SU-DHL-6 (cell line): ENCODE measurements at regions not wholly inside any gene's neighbourhood (a gene's known extent, or its start where the extent isn't known, plus 50 kb on each side); places are given as distances from the start of the nearest gene placed in this dataset.

Experiments
- H2AFZ ChIP-seq: fragments of 200-600 bp; sonication (generic); 2 replicates; pipeline ENCODE4 v1.6.1; 2014; ENCODE audit warnings: low read depth, mild to moderate bottlenecking, moderate library complexity, mixed read lengths, antibody characterized with exemption, low read length; ENCODE audit not compliant: severe bottlenecking
- H3F3A ChIP-seq: fragments of 200-600 bp; shearing (Covaris generic); 2 replicates; pipeline ENCODE4 v1.6.0; 2016; ENCODE audit warnings: antibody characterized with exemption, mild to moderate bottlenecking; ENCODE audit not compliant: insufficient read depth
- H3K27ac ChIP-seq: fragments of 200-600 bp; sonication (generic); 2 replicates; pipeline ENCODE4 v1.5.1; 2016; ENCODE audit warnings: low read depth, mild to moderate bottlenecking, low read length, moderate library complexity, mixed read lengths
- H3K27me3 ChIP-seq: fragments of 200-600 bp; sonication (generic), shearing (Covaris generic); 2 replicates; pipeline ENCODE4 v1.6.0; 2014; ENCODE audit warnings: mild to moderate bottlenecking, low read length
- H3K36me3 ChIP-seq: fragments of 200-600 bp; sonication (generic); 2 replicates; pipeline ENCODE4 v1.6.1; 2014; ENCODE audit warnings: mild to moderate bottlenecking, low read length, mixed read lengths
- H3K4me2 ChIP-seq: fragments of 300-600, 200-600 bp; shearing (Covaris generic), sonication (generic); 2 replicates; pipeline ENCODE4 v1.6.0; 2014; ENCODE audit warnings: low read length, low read depth, mild to moderate bottlenecking; ENCODE audit not compliant: poor library complexity, severe bottlenecking
- H3K4me3 ChIP-seq: fragments of 200-600 bp; sonication (generic); 2 replicates; pipeline ENCODE4 v1.5.1; 2014; ENCODE audit warnings: antibody characterized with exemption, low read length, mild to moderate bottlenecking, mixed read lengths; ENCODE audit not compliant: insufficient read depth, poor library complexity, severe bottlenecking
- H3K79me2 ChIP-seq: fragments of 200-600 bp; sonication (generic); 2 replicates; pipeline ENCODE4 v1.6.1; 2014; ENCODE audit warnings: mild to moderate bottlenecking, low read length, moderate library complexity; ENCODE audit not compliant: insufficient read depth
- H3K9ac ChIP-seq: fragments of 200-600 bp; sonication (generic); 2 replicates; pipeline ENCODE4 v1.7.0; 2014; ENCODE audit warnings: mild to moderate bottlenecking, low read length
- H3K9me2 ChIP-seq: fragments of 200-600 bp; sonication (generic); replicated peaks from 2 replicates; pipeline ENCODE4 v1.6.1; 2014; ENCODE audit warnings: low read length; ENCODE audit not compliant: insufficient read depth
- H3K9me3 ChIP-seq: fragments of 200-600 bp; sonication (generic); 2 replicates; pipeline ENCODE4 v1.6.1; 2014; ENCODE audit warnings: low read length, mixed read lengths; ENCODE audit not compliant: insufficient read depth
- H4K20me1 ChIP-seq: fragments of 200-600 bp; sonication (generic); 2 replicates; pipeline ENCODE4 v1.6.1; 2014; ENCODE audit warnings: low read depth, mild to moderate bottlenecking, antibody characterized with exemption, low read length, moderate library complexity, mixed read lengths
- EZH2phosphoT487 ChIP-seq: fragments of 200-600 bp; sonication (generic), shearing (Covaris generic); conservative IDR thresholded peaks from 2 replicates; pipeline ENCODE4 v1.6.1; 2018; ENCODE audit warnings: mild to moderate bottlenecking, antibody characterized with exemption, low read length, moderate library complexity, mixed read lengths
- TF ChIP-seq, protein P1 (sequence below): fragments of 200-600 bp; sonication (generic); IDR thresholded peaks from one replicate; pipeline ENCODE4 v1.5.1; 2017; ENCODE audit warnings: antibody characterized with exemption, mild to moderate bottlenecking, low read length, moderate library complexity; ENCODE audit not compliant: insufficient read depth, poor library complexity, severe bottlenecking

DNA sequence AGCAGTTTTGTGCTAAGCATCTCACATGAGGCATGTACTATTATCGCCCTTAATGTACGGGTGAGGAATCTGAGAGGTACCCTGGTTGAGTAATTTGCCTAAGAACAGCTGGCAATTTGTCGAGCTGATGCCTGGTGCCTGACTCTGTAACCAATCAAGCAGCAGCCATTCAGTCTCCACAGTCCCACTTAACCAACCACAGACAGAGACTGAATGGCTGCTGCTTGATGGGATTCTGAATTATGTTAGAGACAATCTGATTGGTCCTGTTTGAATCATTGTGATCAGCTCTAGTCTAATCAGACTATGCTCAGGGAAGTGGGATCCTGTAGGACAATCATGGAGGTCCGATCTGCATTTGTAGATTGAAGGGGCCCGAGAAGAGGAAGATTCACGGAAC is 447.0 kb downstream of the SHISA9 start:
- H4K20me1 ChIP-seq, result no peaks in the 10 kb centered on the region
- H3K27ac ChIP-seq, result no peak overlapping the region
- H3K4me2 ChIP-seq, result no peak overlapping the region
- H3K9ac ChIP-seq, result no peak overlapping the region
- H3K36me3 ChIP-seq, result no peaks in the 10 kb centered on the region
- no peaks in the 10 kb centered on the region for H3K9me2 ChIP-seq
- no peak overlapping the region for H2AFZ ChIP-seq
- peaks cover 4% of the 10 kb centered on the region; the same call in 1 of the 2 replicates for H3K9me3 ChIP-seq
- no peaks in the 10 kb centered on the region for H3F3A ChIP-seq
- no peaks in the 10 kb centered on the region for H3K79me2 ChIP-seq
- TF ChIP-seq EZH2phosphoT487, result no peak
- TF ChIP-seq, protein P1, sequence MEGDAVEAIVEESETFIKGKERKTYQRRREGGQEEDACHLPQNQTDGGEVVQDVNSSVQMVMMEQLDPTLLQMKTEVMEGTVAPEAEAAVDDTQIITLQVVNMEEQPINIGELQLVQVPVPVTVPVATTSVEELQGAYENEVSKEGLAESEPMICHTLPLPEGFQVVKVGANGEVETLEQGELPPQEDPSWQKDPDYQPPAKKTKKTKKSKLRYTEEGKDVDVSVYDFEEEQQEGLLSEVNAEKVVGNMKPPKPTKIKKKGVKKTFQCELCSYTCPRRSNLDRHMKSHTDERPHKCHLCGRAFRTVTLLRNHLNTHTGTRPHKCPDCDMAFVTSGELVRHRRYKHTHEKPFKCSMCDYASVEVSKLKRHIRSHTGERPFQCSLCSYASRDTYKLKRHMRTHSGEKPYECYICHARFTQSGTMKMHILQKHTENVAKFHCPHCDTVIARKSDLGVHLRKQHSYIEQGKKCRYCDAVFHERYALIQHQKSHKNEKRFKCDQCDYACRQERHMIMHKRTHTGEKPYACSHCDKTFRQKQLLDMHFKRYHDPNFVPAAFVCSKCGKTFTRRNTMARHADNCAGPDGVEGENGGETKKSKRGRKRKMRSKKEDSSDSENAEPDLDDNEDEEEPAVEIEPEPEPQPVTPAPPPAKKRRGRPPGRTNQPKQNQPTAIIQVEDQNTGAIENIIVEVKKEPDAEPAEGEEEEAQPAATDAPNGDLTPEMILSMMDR, result no peak
- H3K4me3 ChIP-seq, result no peak overlapping the region
- no peaks in the 10 kb centered on the region for H3K27me3 ChIP-seq

DNA sequence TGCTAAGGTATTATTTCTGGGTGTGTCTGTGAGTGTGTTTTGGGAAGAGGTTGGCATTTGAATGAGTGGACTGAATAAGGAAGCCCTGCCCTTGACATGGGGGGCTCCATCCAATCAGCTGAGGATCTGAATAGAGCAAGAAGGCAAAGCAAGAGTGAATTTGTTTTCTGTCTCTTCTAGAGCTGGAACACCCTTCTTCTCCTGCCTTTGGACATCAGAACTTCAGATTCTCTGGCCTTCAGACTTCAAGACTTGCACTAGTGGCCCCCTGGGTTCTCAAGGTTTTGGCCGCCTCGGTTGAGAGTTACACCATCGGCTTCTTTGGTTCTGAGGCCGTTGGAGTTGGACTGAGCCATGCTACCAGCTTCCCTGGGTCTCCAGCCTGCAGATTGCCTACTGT is 448.6 kb downstream of the SHISA9 start:
- H4K20me1 ChIP-seq, result no peaks in the 10 kb centered on the region
- no peak for TF ChIP-seq EZH2phosphoT487
- TF ChIP-seq, protein P1, result no peak
- H3K36me3 ChIP-seq, result no peaks in the 10 kb centered on the region
- no peak overlapping the region for H3K4me3 ChIP-seq
- no peaks in the 10 kb centered on the region for H3K79me2 ChIP-seq
- no peaks in the 10 kb centered on the region for H3F3A ChIP-seq
- no peaks in the 10 kb centered on the region for H3K27me3 ChIP-seq
- H3K4me2 ChIP-seq, result no peak overlapping the region
- H3K9ac ChIP-seq, result no peak overlapping the region
- no peak overlapping the region for H3K27ac ChIP-seq
- H3K9me3 ChIP-seq, result peaks cover 4% of the 10 kb centered on the region; the same call in 1 of the 2 replicates
- no peak overlapping the region for H2AFZ ChIP-seq
- no peaks in the 10 kb centered on the region for H3K9me2 ChIP-seq

DNA sequence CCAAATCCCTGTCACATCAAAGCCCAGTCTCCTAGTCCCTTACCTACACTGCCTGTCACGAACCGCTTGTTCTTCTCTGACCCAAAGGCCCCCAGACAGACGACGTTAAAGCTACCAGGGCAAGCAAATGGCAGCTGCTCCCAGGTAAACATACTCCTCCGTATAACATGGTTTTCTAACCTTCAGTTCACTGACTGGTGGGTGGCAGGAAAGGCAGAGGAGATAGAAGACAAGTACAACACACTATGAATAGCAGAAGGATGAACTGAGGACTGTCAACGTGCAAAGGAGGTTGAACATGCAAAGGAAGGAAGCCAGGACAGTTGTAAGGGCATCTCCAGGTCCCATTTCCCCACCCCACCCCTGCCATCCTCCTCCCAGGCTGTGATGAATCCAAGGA is 449.8 kb downstream of the SHISA9 start:
- H3F3A ChIP-seq, result no peaks in the 10 kb centered on the region
- H4K20me1 ChIP-seq, result no peaks in the 10 kb centered on the region
- H3K27me3 ChIP-seq, result no peaks in the 10 kb centered on the region
- no peak overlapping the region for H3K9ac ChIP-seq
- no peak overlapping the region for H3K4me3 ChIP-seq
- no peak overlapping the region for H3K27ac ChIP-seq
- H3K9me2 ChIP-seq, result no peaks in the 10 kb centered on the region
- TF ChIP-seq, protein P1, result no peak
- TF ChIP-seq EZH2phosphoT487, result no peak
- no peaks in the 10 kb centered on the region for H3K79me2 ChIP-seq
- no peak overlapping the region for H3K4me2 ChIP-seq
- no peak overlapping the region for H2AFZ ChIP-seq
- H3K9me3 ChIP-seq, result peaks cover under 1% of the 10 kb centered on the region; the same call in 1 of the 2 replicates
- H3K36me3 ChIP-seq, result no peaks in the 10 kb centered on the region
